H9 (cell line): ENCODE measurements at regions not wholly inside any gene's neighbourhood (a gene's known extent, or its start where the extent isn't known, plus 50 kb on each side); places are given as distances from the start of the nearest gene placed in this dataset.

Experiments
- DNase-seq: peaks from one replicate; pipeline ENCODE4 v3.0.0-alpha.2; 2017
- H2AFZ ChIP-seq: one replicate; pipeline ENCODE4 v1.6.1; 2013; ENCODE audit warnings: mild to moderate bottlenecking, low read length, control low read depth, moderate library complexity
- H2AK5ac ChIP-seq: 2 replicates; pipeline ENCODE4 v1.6.1; 2013; ENCODE audit warnings: low read length, control low read depth, mixed read lengths; ENCODE audit not compliant: insufficient read length
- H2BK120ac ChIP-seq: one replicate; pipeline ENCODE4 v1.6.1; 2013; ENCODE audit warnings: low read depth, mild to moderate bottlenecking, low read length, control low read depth, inconsistent platforms; ENCODE audit not compliant: poor library complexity, severe bottlenecking
- H2BK12ac ChIP-seq: 2 replicates; pipeline ENCODE4 v1.6.1; 2013; ENCODE audit warnings: low read length, control low read depth, mixed read lengths, low read depth; ENCODE audit not compliant: insufficient read length
- H2BK15ac ChIP-seq: 2 replicates; pipeline ENCODE4 v1.6.1; 2013; ENCODE audit warnings: low read depth, low read length, control low read depth
- H2BK20ac ChIP-seq: one replicate; pipeline ENCODE4 v1.6.1; 2013; ENCODE audit warnings: low read depth, mild to moderate bottlenecking, low read length, control low read depth, inconsistent platforms; ENCODE audit not compliant: poor library complexity, severe bottlenecking
- H2BK5ac ChIP-seq: 2 replicates; pipeline ENCODE4 v1.6.1; 2013; ENCODE audit warnings: low read length, control low read depth, mixed read lengths; ENCODE audit not compliant: insufficient read length
- H3K14ac ChIP-seq: 2 replicates; pipeline ENCODE4 v1.6.1; 2013; ENCODE audit warnings: low read length, control low read depth; ENCODE audit not compliant: insufficient read depth
- H3K18ac ChIP-seq: 2 replicates; pipeline ENCODE4 v1.6.1; 2013; ENCODE audit warnings: low read depth, mild to moderate bottlenecking, mixed read lengths, low read length, control low read depth; ENCODE audit not compliant: insufficient read length
- H3K23ac ChIP-seq: 2 replicates; pipeline ENCODE4 v1.6.1; 2013; ENCODE audit warnings: low read length, control low read depth, mixed read lengths, low read depth; ENCODE audit not compliant: insufficient read length
- H3K23me2 ChIP-seq: 2 replicates; pipeline ENCODE4 v1.6.1; 2013; ENCODE audit warnings: low read depth, mild to moderate bottlenecking, mixed read lengths, low read length, control low read depth; ENCODE audit not compliant: insufficient read length, poor library complexity, severe bottlenecking
- H3K27ac ChIP-seq: 2 replicates; pipeline ENCODE4 v1.5.1; 2013; ENCODE audit warnings: low read length, control low read depth, mixed read lengths, low read depth; ENCODE audit not compliant: insufficient read length
- H3K27me3 ChIP-seq: 2 replicates; pipeline ENCODE4 v1.6.1; 2013; ENCODE audit warnings: low read length, control low read depth, inconsistent platforms; ENCODE audit not compliant: insufficient read depth
- H3K4ac ChIP-seq: 2 replicates; pipeline ENCODE4 v1.6.1; 2013; ENCODE audit warnings: low read depth, mild to moderate bottlenecking, control low read depth, inconsistent platforms, low read length, moderate library complexity
- H3K4me1 ChIP-seq: 2 replicates; pipeline ENCODE4 v1.6.1; 2013; ENCODE audit warnings: low read length, control low read depth, inconsistent platforms; ENCODE audit not compliant: insufficient read depth
- H3K4me2 ChIP-seq: 2 replicates; pipeline ENCODE4 v1.6.1; 2013; ENCODE audit warnings: low read length, control low read depth, mixed read lengths; ENCODE audit not compliant: insufficient read length, insufficient read depth
- H3K56ac ChIP-seq: 2 replicates; pipeline ENCODE4 v1.6.1; 2013; ENCODE audit warnings: low read depth, mild to moderate bottlenecking, mixed read lengths, low read length, control low read depth; ENCODE audit not compliant: insufficient read length
- H3K79me1 ChIP-seq: 2 replicates; pipeline ENCODE4 v1.6.1; 2013; ENCODE audit warnings: low read depth, mild to moderate bottlenecking, moderate library complexity, low read length, control low read depth, inconsistent platforms; ENCODE audit not compliant: insufficient read depth, poor library complexity, severe bottlenecking
- H3K79me2 ChIP-seq: 2 replicates; pipeline ENCODE4 v1.6.1; 2013; ENCODE audit warnings: low read length, control low read depth, inconsistent platforms; ENCODE audit not compliant: insufficient read depth
- H3K9ac ChIP-seq: 2 replicates; pipeline ENCODE4 v1.6.1; 2013; ENCODE audit warnings: low read length, control low read depth, mixed read lengths; ENCODE audit not compliant: insufficient read length; ENCODE audit errors: extremely low read depth
- H3K9me3 ChIP-seq: one replicate; pipeline ENCODE4 v1.6.1; 2013; ENCODE audit warnings: low read depth, low read length, inconsistent platforms; ENCODE audit not compliant: control insufficient read depth
- H3T11ph ChIP-seq: one replicate; pipeline ENCODE4 v1.6.1; 2013; ENCODE audit warnings: mild to moderate bottlenecking, low read length, control low read depth, inconsistent platforms
- H4K20me1 ChIP-seq: one replicate; pipeline ENCODE4 v1.6.1; 2013; ENCODE audit not compliant: control insufficient read depth, insufficient read length, insufficient read depth
- H4K5ac ChIP-seq: 2 replicates; pipeline ENCODE4 v1.6.1; 2013; ENCODE audit warnings: low read depth, mild to moderate bottlenecking, mixed read lengths, low read length, control low read depth; ENCODE audit not compliant: insufficient read length
- H4K8ac ChIP-seq: replicated peaks from 2 replicates; pipeline ENCODE4 v1.6.1; 2013; ENCODE audit warnings: low read length, control low read depth, mixed read lengths, low read depth; ENCODE audit not compliant: insufficient read length
- H4K91ac ChIP-seq: 2 replicates; pipeline ENCODE4 v1.6.1; 2013; ENCODE audit warnings: low read depth, mild to moderate bottlenecking, moderate library complexity, mixed read lengths, low read length, control low read depth; ENCODE audit not compliant: insufficient read length
- H3K27ac Mint-ChIP-seq, 3 experiments: 2 replicates in 2 of 3; 3 replicates in 1 of 3; pipeline ENCODE4 v1.8.0; 2020 to 2021; ENCODE audit warnings: mixed read lengths in 3 of 3, mild to moderate bottlenecking in 1 of 3, moderate library complexity in 1 of 3
- H3K27me3 Mint-ChIP-seq: 2 replicates; pipeline ENCODE4 v1.8.0; 2021; ENCODE audit warnings: low read depth, mild to moderate bottlenecking, moderate library complexity, mixed read lengths
- H3K36me3 Mint-ChIP-seq, 3 experiments: 2 replicates in 2 of 3; 3 replicates in 1 of 3; pipeline ENCODE4 v1.8.0; 2020 to 2021; ENCODE audit warnings: low read depth in 3 of 3, mixed read lengths in 3 of 3; ENCODE audit not compliant: insufficient read depth in 1 of 3
- H3K4me1 Mint-ChIP-seq, 2 experiments: 2 replicates each; pipeline ENCODE4 v1.8.0; 2020; ENCODE audit warnings: mixed read lengths in 2 of 2
- H3K4me3 Mint-ChIP-seq, 2 experiments: 2 replicates in 1 of 2; 3 replicates in 1 of 2; pipeline ENCODE4 v1.8.0; 2020 to 2021; ENCODE audit warnings: mild to moderate bottlenecking in 2 of 2, mixed read lengths in 2 of 2, moderate library complexity in 1 of 2
- H3K9me3 Mint-ChIP-seq, 2 experiments: 2 replicates in 1 of 2; 3 replicates in 1 of 2; pipeline ENCODE4 v1.8.0; 2020; ENCODE audit warnings: mild to moderate bottlenecking in 2 of 2, mixed read lengths in 2 of 2, moderate library complexity in 1 of 2
- WGBS: extraction: QIAGEN DNeasy Blood & Tissue Kit; methylation state at CpG from one replicate; pipeline ENCODE4 v1.1.7; 2013; ENCODE audit warnings: missing lambda C conversion rate, low lambda C conversion rate, mixed read lengths; ENCODE audit not compliant: insufficient read length; ENCODE audit errors: extremely low coverage; 5-methylcytosine and 5-hydroxymethylcytosine counted together
- TF ChIP-seq, protein P1 (sequence below): fragments of 200-600 bp; sonication (generic); conservative IDR thresholded peaks from 3 replicates; pipeline ENCODE4 v1.8.0; 2021; ENCODE audit warnings: antibody characterized with exemption, mild to moderate bottlenecking

DNA sequence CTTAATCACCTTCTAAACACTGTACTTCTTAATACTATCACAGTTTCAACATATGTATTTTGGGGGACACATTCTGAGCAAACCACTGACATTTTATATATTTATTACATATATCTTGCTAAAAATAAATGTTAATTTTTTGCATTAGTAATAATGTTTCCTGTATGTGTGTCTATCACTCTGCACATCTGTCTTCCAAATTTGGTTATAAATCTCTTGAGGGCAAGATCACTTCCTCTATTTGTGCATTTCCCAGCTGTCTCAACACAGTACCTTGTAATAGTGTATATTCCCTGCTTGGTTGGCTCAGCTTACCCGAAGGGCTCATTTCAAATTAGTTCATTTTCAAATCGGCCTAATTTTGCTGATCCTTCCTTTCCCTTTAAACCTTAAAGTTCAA is 617.1 kb upstream of the GYPC start:
- WGBS = no CpG with 5 or more reads among the region's 2 CpGs
- no peaks in the 10 kb centered on the region for H4K20me1 ChIP-seq
- H4K91ac ChIP-seq = no peak overlapping the region
- no peak overlapping the region for H4K5ac ChIP-seq
- no peak overlapping the region for H3K27ac ChIP-seq
- no peak overlapping the region for H2AFZ ChIP-seq
- H2BK5ac ChIP-seq = no peak overlapping the region
- no peaks in the 10 kb centered on the region for H3K4me1 Mint-ChIP-seq
- H3K18ac ChIP-seq = no peak overlapping the region
- no peak for DNase-seq
- no peak overlapping the region for H3K4me3 Mint-ChIP-seq
- no peaks in the 10 kb centered on the region; a peak in 1 of 5 replicates for H3K9me3 Mint-ChIP-seq
- no peak overlapping the region for H3K27ac Mint-ChIP-seq
- no peaks in the 10 kb centered on the region for H3K79me2 ChIP-seq
- no peak overlapping the region for H3K14ac ChIP-seq
- TF ChIP-seq, protein P1, sequence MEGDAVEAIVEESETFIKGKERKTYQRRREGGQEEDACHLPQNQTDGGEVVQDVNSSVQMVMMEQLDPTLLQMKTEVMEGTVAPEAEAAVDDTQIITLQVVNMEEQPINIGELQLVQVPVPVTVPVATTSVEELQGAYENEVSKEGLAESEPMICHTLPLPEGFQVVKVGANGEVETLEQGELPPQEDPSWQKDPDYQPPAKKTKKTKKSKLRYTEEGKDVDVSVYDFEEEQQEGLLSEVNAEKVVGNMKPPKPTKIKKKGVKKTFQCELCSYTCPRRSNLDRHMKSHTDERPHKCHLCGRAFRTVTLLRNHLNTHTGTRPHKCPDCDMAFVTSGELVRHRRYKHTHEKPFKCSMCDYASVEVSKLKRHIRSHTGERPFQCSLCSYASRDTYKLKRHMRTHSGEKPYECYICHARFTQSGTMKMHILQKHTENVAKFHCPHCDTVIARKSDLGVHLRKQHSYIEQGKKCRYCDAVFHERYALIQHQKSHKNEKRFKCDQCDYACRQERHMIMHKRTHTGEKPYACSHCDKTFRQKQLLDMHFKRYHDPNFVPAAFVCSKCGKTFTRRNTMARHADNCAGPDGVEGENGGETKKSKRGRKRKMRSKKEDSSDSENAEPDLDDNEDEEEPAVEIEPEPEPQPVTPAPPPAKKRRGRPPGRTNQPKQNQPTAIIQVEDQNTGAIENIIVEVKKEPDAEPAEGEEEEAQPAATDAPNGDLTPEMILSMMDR = no peak
- H3K9ac ChIP-seq = no peak overlapping the region
- no peaks in the 10 kb centered on the region for H3K27me3 Mint-ChIP-seq
- H3K9me3 ChIP-seq = no peaks in the 10 kb centered on the region
- no peak overlapping the region for H3K4ac ChIP-seq
- no peak overlapping the region for H4K8ac ChIP-seq
- H2AK5ac ChIP-seq = no peak overlapping the region
- no peak overlapping the region for H3K4me2 ChIP-seq
- H3K79me1 ChIP-seq = no peaks in the 10 kb centered on the region
- no peaks in the 10 kb centered on the region for H3K27me3 ChIP-seq
- no peak overlapping the region for H2BK12ac ChIP-seq
- no peaks in the 10 kb centered on the region for H3K4me1 ChIP-seq
- no peak overlapping the region for H2BK20ac ChIP-seq
- no peak overlapping the region for H2BK15ac ChIP-seq
- H3K36me3 Mint-ChIP-seq = peaks cover 0 to 1% (median 0%) of the 10 kb centered on the region in 3 experiments; a peak in 1 of 7 replicates
- no peak overlapping the region for H3K23ac ChIP-seq
- no peak overlapping the region for H3T11ph ChIP-seq
- H3K23me2 ChIP-seq = no peaks in the 10 kb centered on the region
- H3K56ac ChIP-seq = no peak overlapping the region
- H2BK120ac ChIP-seq = no peak overlapping the region
